ENCODE measurements at regions not wholly inside any gene's neighbourhood (a gene's known extent, or its start where the extent isn't known, plus 50 kb on each side); places are given as distances from the start of the nearest gene placed in this dataset.

DNA sequence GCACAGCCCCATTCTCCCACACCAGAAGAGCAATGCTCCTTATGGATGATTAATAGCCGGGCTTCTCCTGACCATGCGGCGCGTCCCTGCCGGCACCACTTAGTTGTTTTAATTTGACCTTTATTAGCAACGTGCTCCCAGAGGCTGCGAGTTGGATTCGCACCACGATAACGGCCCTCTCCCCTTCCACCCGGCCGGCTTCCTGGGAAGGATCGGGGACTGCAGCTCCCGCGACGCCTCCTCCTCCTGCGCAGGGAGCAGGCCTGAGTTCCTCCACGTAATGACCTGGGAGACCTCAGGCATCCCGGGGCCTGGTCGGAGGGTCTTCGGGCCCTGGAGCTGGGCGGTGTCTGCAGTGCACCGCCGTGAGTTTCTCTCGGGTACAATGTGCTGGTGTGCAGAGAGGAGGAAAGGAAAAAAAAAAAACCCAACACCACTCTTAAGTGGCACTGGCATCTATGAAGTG lies 243.3 kb upstream of the TOPAZ1 start:
- no peaks in the 10 kb centered on the region for H3K36me3 ChIP-seq (ENCODE audit: control insufficient read depth in 4 of 4, insufficient read depth in 4 of 4, low read length in 4 of 4)
- no peak overlapping the region for H3K9ac ChIP-seq (ENCODE audit: insufficient read depth in 1 of 2, low read length in 2 of 2)
- H3K27ac ChIP-seq (ENCODE audit: low read depth in 1 of 2, low read length in 1 of 2) = no peak overlapping the region
- peaks cover 2 to 42% (median 15%) of the 10 kb centered on the region in 5 donors for H3K4me1 ChIP-seq (ENCODE audit: control insufficient read depth in 5 of 5, insufficient read depth in 5 of 5, low read length in 5 of 5)
- TF ChIP-seq, protein P1, sequence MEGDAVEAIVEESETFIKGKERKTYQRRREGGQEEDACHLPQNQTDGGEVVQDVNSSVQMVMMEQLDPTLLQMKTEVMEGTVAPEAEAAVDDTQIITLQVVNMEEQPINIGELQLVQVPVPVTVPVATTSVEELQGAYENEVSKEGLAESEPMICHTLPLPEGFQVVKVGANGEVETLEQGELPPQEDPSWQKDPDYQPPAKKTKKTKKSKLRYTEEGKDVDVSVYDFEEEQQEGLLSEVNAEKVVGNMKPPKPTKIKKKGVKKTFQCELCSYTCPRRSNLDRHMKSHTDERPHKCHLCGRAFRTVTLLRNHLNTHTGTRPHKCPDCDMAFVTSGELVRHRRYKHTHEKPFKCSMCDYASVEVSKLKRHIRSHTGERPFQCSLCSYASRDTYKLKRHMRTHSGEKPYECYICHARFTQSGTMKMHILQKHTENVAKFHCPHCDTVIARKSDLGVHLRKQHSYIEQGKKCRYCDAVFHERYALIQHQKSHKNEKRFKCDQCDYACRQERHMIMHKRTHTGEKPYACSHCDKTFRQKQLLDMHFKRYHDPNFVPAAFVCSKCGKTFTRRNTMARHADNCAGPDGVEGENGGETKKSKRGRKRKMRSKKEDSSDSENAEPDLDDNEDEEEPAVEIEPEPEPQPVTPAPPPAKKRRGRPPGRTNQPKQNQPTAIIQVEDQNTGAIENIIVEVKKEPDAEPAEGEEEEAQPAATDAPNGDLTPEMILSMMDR (IDR thresholded peaks at IDR 0.05; ENCODE audit: control extremely low read depth, extremely low read depth) = no peak
- H3K9me3 ChIP-seq (ENCODE audit: control insufficient read depth in 4 of 4, insufficient read depth in 3 of 4, low read length in 3 of 4) = peaks cover 0 to 2% (median 0%) of the 10 kb centered on the region in 4 donors
- 0 to 1% methylated on average over 25 of the region's 25 CpGs for WGBS, 2 donors
- peaks cover 0 to 90% (median 82%) of the 10 kb centered on the region in 3 donors for H3K27me3 ChIP-seq (ENCODE audit: control insufficient read depth in 3 of 3, insufficient read depth in 3 of 3, low read length in 2 of 3)
- ATAC-seq (ENCODE audit: insufficient read depth, low FRiP score) (peak; percentile 1), DNase-seq (peak in 1 of 3 donors; percentile 6)
- H3K4me3 ChIP-seq = no peak overlapping the region

DNA sequence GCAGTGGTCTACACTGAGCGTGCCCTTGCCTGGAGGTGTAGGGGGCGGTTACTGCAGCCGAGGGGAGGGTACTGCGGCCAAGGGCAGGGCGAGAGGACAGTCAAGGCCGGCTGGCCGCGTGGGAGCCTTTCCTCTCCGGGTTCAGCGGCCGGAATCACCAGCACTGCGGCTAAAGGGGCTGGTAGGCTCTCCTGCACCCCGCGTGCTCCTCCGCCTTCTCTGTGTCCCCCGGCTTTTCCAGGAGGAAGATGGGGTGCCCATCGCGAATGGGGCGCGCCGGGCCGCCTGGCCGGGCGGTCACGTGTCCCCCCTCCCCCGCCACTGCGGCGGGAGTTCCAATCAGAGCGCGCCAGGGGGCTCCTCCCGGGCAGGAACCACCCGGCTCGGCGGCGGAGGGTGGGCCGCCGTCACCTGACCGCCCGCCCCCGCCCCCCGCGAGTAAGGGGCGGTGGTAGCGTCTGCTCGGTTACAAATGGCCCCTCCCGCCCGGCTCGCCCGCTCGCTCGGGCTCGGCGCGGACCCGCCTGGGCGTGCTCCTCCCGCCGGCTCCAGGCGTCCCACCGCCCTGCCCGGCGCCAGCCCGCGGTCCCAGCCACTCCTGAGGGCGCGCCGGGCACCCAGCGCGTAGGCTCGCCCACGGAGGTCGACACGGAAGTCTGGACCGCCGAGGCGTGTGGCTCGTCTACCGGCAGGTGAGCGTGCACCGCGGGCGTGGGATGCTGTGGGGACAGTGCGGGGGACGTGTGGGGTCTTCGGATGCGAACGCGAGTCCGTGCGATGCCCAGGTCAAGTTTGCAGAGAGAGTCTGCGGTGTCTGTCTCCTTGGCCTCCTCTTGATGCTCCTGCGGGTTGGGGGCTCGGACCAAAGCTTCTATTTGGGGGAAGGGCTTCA lies 242.6 kb upstream of the TOPAZ1 start:
- ATAC-seq (ENCODE audit: insufficient read depth, low FRiP score) (peak; percentile 39), DNase-seq (peak in 2 of 3 donors; percentile 70 to 73)
- Histone ChIP-seq H3K4me3 (peak overlapping the region; percentile 20), H3K9ac (ENCODE audit: insufficient read depth in 1 of 2, low read length in 2 of 2) (no peak overlapping the region), H3K9me3 (ENCODE audit: control insufficient read depth in 4 of 4, insufficient read depth in 3 of 4, low read length in 3 of 4) (peaks cover 0 to 2% (median 0%) of the 10 kb centered on the region in 4 donors), H3K27me3 (ENCODE audit: control insufficient read depth in 3 of 3, insufficient read depth in 3 of 3, low read length in 2 of 3) (peaks cover 0 to 87% (median 79%) of the 10 kb centered on the region in 3 donors), H3K4me1 (ENCODE audit: control insufficient read depth in 5 of 5, insufficient read depth in 5 of 5, low read length in 5 of 5) (peaks cover 2 to 42% (median 15%) of the 10 kb centered on the region in 5 donors), H3K27ac (ENCODE audit: low read depth in 1 of 2, low read length in 1 of 2) (no peak overlapping the region), H3K36me3 (ENCODE audit: control insufficient read depth in 4 of 4, insufficient read depth in 4 of 4, low read length in 4 of 4) (no peaks in the 10 kb centered on the region)
- WGBS, 2 donors = 2 to 3% methylated on average over 62 to 93 of the region's 93 CpGs
- TF ChIP-seq, protein P1 (IDR thresholded peaks at IDR 0.05; ENCODE audit: control extremely low read depth, extremely low read depth) = no peak

GRCh38 chr3:43999728-44000319 lies 241.9 kb upstream of the TOPAZ1 start:
- H3K4me1 ChIP-seq (ENCODE audit: control insufficient read depth in 5 of 5, insufficient read depth in 5 of 5, low read length in 5 of 5) = peaks cover 0 to 38% (median 15%) of the 10 kb centered on the region in 5 donors

More at GRCh38 chr3:43999728-44000319, 241.9 kb upstream of the TOPAZ1 start:
- ATAC-seq (ENCODE audit: insufficient read depth, low FRiP score) = no peak
- Histone ChIP-seq H3K9me3 (ENCODE audit: control insufficient read depth in 4 of 4, insufficient read depth in 3 of 4, low read length in 3 of 4) (peaks cover 0 to 2% (median 0%) of the 10 kb centered on the region in 4 donors), H3K9ac (ENCODE audit: insufficient read depth in 1 of 2, low read length in 2 of 2) (no peak overlapping the region), H3K27ac (ENCODE audit: low read depth in 1 of 2, low read length in 1 of 2) (no peak overlapping the region), H3K27me3 (ENCODE audit: control insufficient read depth in 3 of 3, insufficient read depth in 3 of 3, low read length in 2 of 3) (peaks cover 0 to 83% (median 72%) of the 10 kb centered on the region in 3 donors), H3K36me3 (ENCODE audit: control insufficient read depth in 4 of 4, insufficient read depth in 4 of 4, low read length in 4 of 4) (no peaks in the 10 kb centered on the region), H3K4me3 (peak overlapping the region; percentile 1)
- TF ChIP-seq, protein P1 (IDR thresholded peaks at IDR 0.05; ENCODE audit: control extremely low read depth, extremely low read depth) = no peak
- WGBS, 2 donors = 48 to 64% methylated on average over 7 of the region's 7 CpGs
- DNase-seq = no peak

All from lung (tissue), 11 donors.